ENCODE measurements at regions not wholly inside any gene's neighbourhood (a gene's known extent, or its start where the extent isn't known, plus 50 kb on each side); places are given as distances from the start of the nearest gene placed in this dataset.

- Histone ChIP-seq H3K4me2 (no peak overlapping the region), H3K9me2 (replicated peaks; ENCODE audit: insufficient read depth) (no peaks in the 10 kb centered on the region), H3K27me3 (no peaks in the 10 kb centered on the region), H3K36me3 (replicated peaks; ENCODE audit: insufficient read depth, low read depth) (no peaks in the 10 kb centered on the region), H2AFZ (no peak overlapping the region), H3K4me1 (ENCODE audit: insufficient read depth) (no peaks in the 10 kb centered on the region), H3K27ac (no peak overlapping the region), H3K9me3 (ENCODE audit: low read depth) (no peaks in the 10 kb centered on the region), H3K79me2 (no peaks in the 10 kb centered on the region), H4K20me1 (ENCODE audit: insufficient read depth, poor library complexity, severe bottlenecking) (no peaks in the 10 kb centered on the region), H3K4me3 (no peak overlapping the region)
- WGBS (ENCODE audit: low lambda C conversion rate, missing lambda C conversion rate), result 72% methylated on average over 2 of the region's 2 CpGs
- DNase-seq (ENCODE audit: low spot score), result no peak
- TF ChIP-seq EZH2 (IDR thresholded peaks at IDR 0.05; ENCODE audit: borderline replicate concordance) (no peak), CTCF (IDR thresholded peaks at IDR 0.05; ENCODE audit: poor library complexity) (no peak), EZH2phosphoT487 (IDR thresholded peaks at IDR 0.05; ENCODE audit: low read depth, severe bottlenecking, unreplicated experiment) (no peak)
These were observed 141.4 kb upstream of the BET1 start for GRCh38 chr7:94145602-94146001.

GRCh38 chr7:94146408-94146807 lies 142.3 kb upstream of the BET1 start:
- WGBS (ENCODE audit: low lambda C conversion rate, missing lambda C conversion rate), result 70% methylated on average over 6 of the region's 6 CpGs
- no peak overlapping the region for H2AFZ ChIP-seq
- no peak overlapping the region for H3K4me2 ChIP-seq
- no peak for TF ChIP-seq EZH2phosphoT487 (IDR thresholded peaks at IDR 0.05; ENCODE audit: low read depth, severe bottlenecking, unreplicated experiment)
- TF ChIP-seq EZH2 (IDR thresholded peaks at IDR 0.05; ENCODE audit: borderline replicate concordance), result no peak
- TF ChIP-seq CTCF (IDR thresholded peaks at IDR 0.05; ENCODE audit: poor library complexity), result no peak
- H3K9me2 ChIP-seq (replicated peaks; ENCODE audit: insufficient read depth), result no peaks in the 10 kb centered on the region
- H3K36me3 ChIP-seq (replicated peaks; ENCODE audit: insufficient read depth, low read depth), result no peaks in the 10 kb centered on the region
- H3K27ac ChIP-seq, result no peak overlapping the region
- H3K4me1 ChIP-seq (ENCODE audit: insufficient read depth), result no peaks in the 10 kb centered on the region
- no peaks in the 10 kb centered on the region for H4K20me1 ChIP-seq (ENCODE audit: insufficient read depth, poor library complexity, severe bottlenecking)
- no peak overlapping the region for H3K4me3 ChIP-seq
- no peaks in the 10 kb centered on the region for H3K79me2 ChIP-seq
- H3K27me3 ChIP-seq, result no peaks in the 10 kb centered on the region
- no peak for DNase-seq (ENCODE audit: low spot score)
- no peaks in the 10 kb centered on the region for H3K9me3 ChIP-seq (ENCODE audit: low read depth)

- H3K9me2 ChIP-seq (replicated peaks; ENCODE audit: insufficient read depth), result no peaks in the 10 kb centered on the region
- no peaks in the 10 kb centered on the region for H3K79me2 ChIP-seq
- no peaks in the 10 kb centered on the region for H3K9me3 ChIP-seq (ENCODE audit: low read depth)
- 85% methylated on average over 5 of the region's 5 CpGs for WGBS (ENCODE audit: low lambda C conversion rate, missing lambda C conversion rate)
- H3K4me3 ChIP-seq, result no peak overlapping the region
- no peak for TF ChIP-seq CTCF (IDR thresholded peaks at IDR 0.05; ENCODE audit: poor library complexity)
- no peak for TF ChIP-seq EZH2 (IDR thresholded peaks at IDR 0.05; ENCODE audit: borderline replicate concordance)
- TF ChIP-seq EZH2phosphoT487 (IDR thresholded peaks at IDR 0.05; ENCODE audit: low read depth, severe bottlenecking, unreplicated experiment), result no peak
- H3K4me2 ChIP-seq, result no peak overlapping the region
- no peaks in the 10 kb centered on the region for H3K27me3 ChIP-seq
- H2AFZ ChIP-seq, result no peak overlapping the region
- H3K4me1 ChIP-seq (ENCODE audit: insufficient read depth), result no peaks in the 10 kb centered on the region
- H3K27ac ChIP-seq, result no peak overlapping the region
- DNase-seq (ENCODE audit: low spot score), result no peak
- no peaks in the 10 kb centered on the region for H4K20me1 ChIP-seq (ENCODE audit: insufficient read depth, poor library complexity, severe bottlenecking)
- no peaks in the 10 kb centered on the region for H3K36me3 ChIP-seq (replicated peaks; ENCODE audit: insufficient read depth, low read depth)
These were observed 145.8 kb upstream of the BET1 start for GRCh38 chr7:94149789-94150545.

All from hepatocyte (in vitro differentiated cells).